ENCODE measurements at regions not wholly inside any gene's neighbourhood (a gene's known extent, or its start where the extent isn't known, plus 50 kb on each side); places are given as distances from the start of the nearest gene placed in this dataset.

- Histone ChIP-seq H3K4me3 (ENCODE audit: low read depth, low read length) (no peak overlapping the region), H3K27me3 (ENCODE audit: control insufficient read depth, insufficient read depth, low read length) (no peaks in the 10 kb centered on the region), H3K9me3 (ENCODE audit: control insufficient read depth, insufficient read depth, low read length) (no peaks in the 10 kb centered on the region), H3K27ac (ENCODE audit: low read depth, low read length) (no peak overlapping the region), H3K4me1 (ENCODE audit: control insufficient read depth, insufficient read depth, low read length) (no peaks in the 10 kb centered on the region), H3K36me3 (ENCODE audit: control insufficient read depth, insufficient read depth, low read length) (no peaks in the 10 kb centered on the region)
- peak in 2 of 6 donors; percentile 10 to 24 for DNase-seq (ENCODE audit: low read depth in 4 of 6, low spot score in 6 of 6)
- 33% methylated on average over 1 of the region's 3 CpGs for WGBS (ENCODE audit: insufficient coverage)
Measured at GRCh38 chr10:33566426-33566825, 232.0 kb upstream of the NRP1 start.

- DNase-seq (ENCODE audit: low read depth in 4 of 6, low spot score in 6 of 6) = peak in 1 of 6 donors; percentile 18
- WGBS (ENCODE audit: insufficient coverage) = no CpG with 5 or more reads among the region's 6 CpGs
- Histone ChIP-seq H3K27me3 (ENCODE audit: control insufficient read depth, insufficient read depth, low read length) (no peaks in the 10 kb centered on the region), H3K27ac (ENCODE audit: low read depth, low read length) (no peak overlapping the region), H3K36me3 (ENCODE audit: control insufficient read depth, insufficient read depth, low read length) (no peaks in the 10 kb centered on the region), H3K4me3 (ENCODE audit: low read depth, low read length) (no peak overlapping the region), H3K4me1 (ENCODE audit: control insufficient read depth, insufficient read depth, low read length) (no peaks in the 10 kb centered on the region), H3K9me3 (ENCODE audit: control insufficient read depth, insufficient read depth, low read length) (no peaks in the 10 kb centered on the region)
Measured at GRCh38 chr10:33566001-33566400, 231.5 kb upstream of the NRP1 start.

- H3K27ac ChIP-seq (ENCODE audit: low read depth, low read length) = no peak overlapping the region
- no peaks in the 10 kb centered on the region for H3K36me3 ChIP-seq (ENCODE audit: control insufficient read depth, insufficient read depth, low read length)
- DNase-seq (ENCODE audit: low read depth in 4 of 6, low spot score in 6 of 6) = no peak
- H3K4me1 ChIP-seq (ENCODE audit: control insufficient read depth, insufficient read depth, low read length) = no peaks in the 10 kb centered on the region
- H3K4me3 ChIP-seq (ENCODE audit: low read depth, low read length) = no peak overlapping the region
- H3K27me3 ChIP-seq (ENCODE audit: control insufficient read depth, insufficient read depth, low read length) = no peaks in the 10 kb centered on the region
- no peaks in the 10 kb centered on the region for H3K9me3 ChIP-seq (ENCODE audit: control insufficient read depth, insufficient read depth, low read length)
Measured at GRCh38 chr10:33565231-33565630, 230.8 kb upstream of the NRP1 start.

GRCh38 chr10:33559105-33559504 lies 224.6 kb upstream of the NRP1 start:
- no peaks in the 10 kb centered on the region for H3K27me3 ChIP-seq (ENCODE audit: control insufficient read depth, insufficient read depth, low read length)
- H3K27ac ChIP-seq (ENCODE audit: low read depth, low read length) = no peak overlapping the region
- no peaks in the 10 kb centered on the region for H3K36me3 ChIP-seq (ENCODE audit: control insufficient read depth, insufficient read depth, low read length)
- H3K4me1 ChIP-seq (ENCODE audit: control insufficient read depth, insufficient read depth, low read length) = peaks cover 7% of the 10 kb centered on the region
- H3K9me3 ChIP-seq (ENCODE audit: control insufficient read depth, insufficient read depth, low read length) = no peaks in the 10 kb centered on the region
- no peak for DNase-seq (ENCODE audit: low read depth in 4 of 6, low spot score in 6 of 6)
- no peak overlapping the region for H3K4me3 ChIP-seq (ENCODE audit: low read depth, low read length)
- 96% methylated on average over 3 of the region's 4 CpGs for whole genome bisulfite sequencing (ENCODE audit: insufficient coverage)

- DNase-seq (ENCODE audit: low read depth in 4 of 6, low spot score in 6 of 6) = no peak
- no CpG with 5 or more reads among the region's 1 CpG for WGBS (ENCODE audit: insufficient coverage)
- Histone ChIP-seq H3K36me3 (ENCODE audit: control insufficient read depth, insufficient read depth, low read length) (no peaks in the 10 kb centered on the region), H3K4me1 (ENCODE audit: control insufficient read depth, insufficient read depth, low read length) (peaks cover 10% of the 10 kb centered on the region), H3K4me3 (ENCODE audit: low read depth, low read length) (no peak overlapping the region), H3K27ac (ENCODE audit: low read depth, low read length) (no peak overlapping the region), H3K9me3 (ENCODE audit: control insufficient read depth, insufficient read depth, low read length) (no peaks in the 10 kb centered on the region), H3K27me3 (ENCODE audit: control insufficient read depth, insufficient read depth, low read length) (no peaks in the 10 kb centered on the region)
Measured at GRCh38 chr10:33557313-33557712, 222.8 kb upstream of the NRP1 start.

GRCh38 chr10:33556620-33557019 lies 222.2 kb upstream of the NRP1 start:
- H3K4me3 ChIP-seq (ENCODE audit: low read depth, low read length) = no peak overlapping the region
- H3K27me3 ChIP-seq (ENCODE audit: control insufficient read depth, insufficient read depth, low read length) = no peaks in the 10 kb centered on the region
- no peaks in the 10 kb centered on the region for H3K9me3 ChIP-seq (ENCODE audit: control insufficient read depth, insufficient read depth, low read length)
- H3K4me1 ChIP-seq (ENCODE audit: control insufficient read depth, insufficient read depth, low read length) = peaks cover 10% of the 10 kb centered on the region
- H3K27ac ChIP-seq (ENCODE audit: low read depth, low read length) = no peak overlapping the region
- DNase-seq (ENCODE audit: low read depth in 4 of 6, low spot score in 6 of 6) = peak in 2 of 6 donors; percentile 32 to 61
- WGBS (ENCODE audit: insufficient coverage) = 20% methylated on average over 3 of the region's 11 CpGs
- H3K36me3 ChIP-seq (ENCODE audit: control insufficient read depth, insufficient read depth, low read length) = no peaks in the 10 kb centered on the region

- H3K4me3 ChIP-seq (ENCODE audit: low read depth, low read length) = no peak overlapping the region
- WGBS (ENCODE audit: insufficient coverage) = 44% methylated on average over 1 of the region's 1 CpG
Measured at GRCh38 chr10:33556103-33556502, 221.6 kb upstream of the NRP1 start.

GRCh38 chr10:33553748-33554571 lies 219.5 kb upstream of the NRP1 start:
- 40% methylated on average over 5 of the region's 11 CpGs for WGBS (ENCODE audit: insufficient coverage)
- no peak overlapping the region for H3K27ac ChIP-seq (ENCODE audit: low read depth, low read length)
- DNase-seq (ENCODE audit: low read depth in 4 of 6, low spot score in 6 of 6) = peak in 2 of 6 donors; percentile 32 to 65
- no peaks in the 10 kb centered on the region for H3K9me3 ChIP-seq (ENCODE audit: control insufficient read depth, insufficient read depth, low read length)
- H3K4me3 ChIP-seq (ENCODE audit: low read depth, low read length) = no peak overlapping the region
- H3K4me1 ChIP-seq (ENCODE audit: control insufficient read depth, insufficient read depth, low read length) = peaks cover 10% of the 10 kb centered on the region
- no peaks in the 10 kb centered on the region for H3K36me3 ChIP-seq (ENCODE audit: control insufficient read depth, insufficient read depth, low read length)
- no peaks in the 10 kb centered on the region for H3K27me3 ChIP-seq (ENCODE audit: control insufficient read depth, insufficient read depth, low read length)

More at GRCh38 chr10:33556103-33556502, 221.6 kb upstream of the NRP1 start:
- Histone ChIP-seq H3K9me3 (ENCODE audit: control insufficient read depth, insufficient read depth, low read length) (no peaks in the 10 kb centered on the region), H3K4me1 (ENCODE audit: control insufficient read depth, insufficient read depth, low read length) (peaks cover 10% of the 10 kb centered on the region), H3K27ac (ENCODE audit: low read depth, low read length) (no peak overlapping the region), H3K27me3 (ENCODE audit: control insufficient read depth, insufficient read depth, low read length) (no peaks in the 10 kb centered on the region), H3K36me3 (ENCODE audit: control insufficient read depth, insufficient read depth, low read length) (no peaks in the 10 kb centered on the region)
- no peak for DNase-seq (ENCODE audit: low read depth in 4 of 6, low spot score in 6 of 6)

- 100% methylated on average over 1 of the region's 4 CpGs for WGBS (ENCODE audit: insufficient coverage)
- Histone ChIP-seq H3K27me3 (ENCODE audit: control insufficient read depth, insufficient read depth, low read length) (no peaks in the 10 kb centered on the region), H3K4me1 (ENCODE audit: control insufficient read depth, insufficient read depth, low read length) (peaks cover 10% of the 10 kb centered on the region), H3K9me3 (ENCODE audit: control insufficient read depth, insufficient read depth, low read length) (no peaks in the 10 kb centered on the region), H3K36me3 (ENCODE audit: control insufficient read depth, insufficient read depth, low read length) (no peaks in the 10 kb centered on the region), H3K27ac (ENCODE audit: low read depth, low read length) (no peak overlapping the region), H3K4me3 (ENCODE audit: low read depth, low read length) (no peak overlapping the region)
- no peak for DNase-seq (ENCODE audit: low read depth in 4 of 6, low spot score in 6 of 6)
Measured at GRCh38 chr10:33552290-33552689, 217.8 kb upstream of the NRP1 start.

- Histone ChIP-seq H3K4me3 (ENCODE audit: low read depth, low read length) (no peak overlapping the region), H3K9me3 (ENCODE audit: control insufficient read depth, insufficient read depth, low read length) (no peaks in the 10 kb centered on the region), H3K27ac (ENCODE audit: low read depth, low read length) (no peak overlapping the region), H3K27me3 (ENCODE audit: control insufficient read depth, insufficient read depth, low read length) (no peaks in the 10 kb centered on the region), H3K4me1 (ENCODE audit: control insufficient read depth, insufficient read depth, low read length) (peaks cover 4% of the 10 kb centered on the region), H3K36me3 (ENCODE audit: control insufficient read depth, insufficient read depth, low read length) (no peaks in the 10 kb centered on the region)
- no peak for DNase-seq (ENCODE audit: low read depth in 4 of 6, low spot score in 6 of 6)
- WGBS (ENCODE audit: insufficient coverage) = 83% methylated on average over 1 of the region's 1 CpG
Measured at GRCh38 chr10:33550811-33551210, 216.3 kb upstream of the NRP1 start.
